ENCODE measurements at regions not wholly inside any gene's neighbourhood (a gene's known extent, or its start where the extent isn't known, plus 50 kb on each side); places are given as distances from the start of the nearest gene placed in this dataset.

DNA sequence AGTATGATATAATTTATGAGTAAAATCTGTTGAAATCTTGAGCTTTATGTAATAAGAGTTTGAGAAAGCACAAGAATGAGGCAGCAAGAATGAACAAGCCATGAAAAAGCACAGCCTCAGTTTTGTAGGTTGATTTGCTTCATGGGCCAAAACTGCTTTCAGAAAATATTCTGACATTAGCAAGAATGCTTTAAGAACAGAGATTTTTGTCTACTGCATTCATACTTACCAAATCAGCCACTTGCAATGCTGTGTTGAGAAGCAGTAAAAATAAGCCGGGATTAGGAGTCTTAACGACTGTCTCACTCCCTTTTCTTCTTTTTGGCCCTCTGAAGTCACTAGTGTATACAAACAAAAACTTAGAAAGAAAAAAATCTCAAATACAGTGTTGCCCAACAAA is 114.5 kb downstream of the POSTN start:
- no peaks in the 10 kb centered on the region for H3K79me2 ChIP-seq (ENCODE audit: control insufficient read depth, insufficient read depth, low read length)
- no peaks in the 10 kb centered on the region for H3K27me3 ChIP-seq (ENCODE audit: control insufficient read depth, insufficient read depth, low read length)
- no peak overlapping the region for H3K9ac ChIP-seq (ENCODE audit: insufficient read depth, low read length)
- H2AFZ ChIP-seq (ENCODE audit: low read length), result peak overlapping the region; percentile 12
- no peak overlapping the region for H3K27ac ChIP-seq (ENCODE audit: insufficient read depth, low read length)
- H3K4me2 ChIP-seq (ENCODE audit: extremely low read depth, insufficient read depth, low read length), result no peak overlapping the region
- no peaks in the 10 kb centered on the region for H3K4me1 ChIP-seq (ENCODE audit: control insufficient read depth, extremely low read depth, insufficient read depth, low read length)
- no peaks in the 10 kb centered on the region for H3K36me3 ChIP-seq (ENCODE audit: control insufficient read depth, insufficient read depth, low read length)
- H3K9me3 ChIP-seq (ENCODE audit: control insufficient read depth, insufficient read depth, low read depth, low read length), result no peaks in the 10 kb centered on the region
- no peak for TF ChIP-seq EZH2 (IDR thresholded peaks at IDR 0.05; ENCODE audit: low read length, missing control alignments)
- TF ChIP-seq, protein P1, sequence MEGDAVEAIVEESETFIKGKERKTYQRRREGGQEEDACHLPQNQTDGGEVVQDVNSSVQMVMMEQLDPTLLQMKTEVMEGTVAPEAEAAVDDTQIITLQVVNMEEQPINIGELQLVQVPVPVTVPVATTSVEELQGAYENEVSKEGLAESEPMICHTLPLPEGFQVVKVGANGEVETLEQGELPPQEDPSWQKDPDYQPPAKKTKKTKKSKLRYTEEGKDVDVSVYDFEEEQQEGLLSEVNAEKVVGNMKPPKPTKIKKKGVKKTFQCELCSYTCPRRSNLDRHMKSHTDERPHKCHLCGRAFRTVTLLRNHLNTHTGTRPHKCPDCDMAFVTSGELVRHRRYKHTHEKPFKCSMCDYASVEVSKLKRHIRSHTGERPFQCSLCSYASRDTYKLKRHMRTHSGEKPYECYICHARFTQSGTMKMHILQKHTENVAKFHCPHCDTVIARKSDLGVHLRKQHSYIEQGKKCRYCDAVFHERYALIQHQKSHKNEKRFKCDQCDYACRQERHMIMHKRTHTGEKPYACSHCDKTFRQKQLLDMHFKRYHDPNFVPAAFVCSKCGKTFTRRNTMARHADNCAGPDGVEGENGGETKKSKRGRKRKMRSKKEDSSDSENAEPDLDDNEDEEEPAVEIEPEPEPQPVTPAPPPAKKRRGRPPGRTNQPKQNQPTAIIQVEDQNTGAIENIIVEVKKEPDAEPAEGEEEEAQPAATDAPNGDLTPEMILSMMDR (conservative IDR thresholded peaks at IDR 0.05 in 1 of 2, IDR thresholded peaks at IDR 0.05 in 1 of 2; ENCODE audit: low read depth in 1 of 2, low read length in 2 of 2), result no peak
- no peak for DNase-seq (ENCODE audit: low read depth in 2 of 2)
- H3K4me3 ChIP-seq (replicated peaks in 1 of 4; ENCODE audit: control extremely low read depth in 1 of 4, insufficient read depth in 1 of 4, low read depth in 3 of 4, low read length in 4 of 4), result no peak overlapping the region
- no peaks in the 10 kb centered on the region for H4K20me1 ChIP-seq (ENCODE audit: control insufficient read depth, extremely low read depth, insufficient read depth, low read length)

DNA sequence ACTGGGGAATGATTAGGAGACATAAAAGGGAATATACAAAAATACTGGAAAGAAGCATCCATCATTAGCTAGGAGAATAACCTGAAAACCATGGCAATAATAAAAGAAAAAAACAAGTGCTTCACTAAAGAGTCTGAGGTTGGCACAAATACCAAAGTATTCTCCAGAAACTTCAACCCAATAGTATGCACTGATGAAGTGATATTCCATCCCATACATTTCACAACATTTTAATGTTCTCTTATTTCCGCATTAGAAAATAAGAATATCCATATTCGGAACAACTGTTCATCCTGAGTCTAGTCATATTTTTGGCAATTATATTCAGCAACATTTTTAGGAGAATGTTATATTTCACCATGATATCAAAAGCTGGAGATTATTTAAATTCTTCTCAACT is 116.2 kb downstream of the POSTN start:
- no peaks in the 10 kb centered on the region for H3K9me3 ChIP-seq (ENCODE audit: control insufficient read depth, insufficient read depth, low read depth, low read length)
- H3K4me3 ChIP-seq (replicated peaks in 1 of 4; ENCODE audit: control extremely low read depth in 1 of 4, insufficient read depth in 1 of 4, low read depth in 3 of 4, low read length in 4 of 4), result no peak overlapping the region
- no peak overlapping the region for H2AFZ ChIP-seq (ENCODE audit: low read length)
- no peaks in the 10 kb centered on the region for H3K27me3 ChIP-seq (ENCODE audit: control insufficient read depth, insufficient read depth, low read length)
- H3K36me3 ChIP-seq (ENCODE audit: control insufficient read depth, insufficient read depth, low read length), result no peaks in the 10 kb centered on the region
- H3K27ac ChIP-seq (ENCODE audit: insufficient read depth, low read length), result no peak overlapping the region
- H3K79me2 ChIP-seq (ENCODE audit: control insufficient read depth, insufficient read depth, low read length), result no peaks in the 10 kb centered on the region
- TF ChIP-seq, protein P1 (conservative IDR thresholded peaks at IDR 0.05 in 1 of 2, IDR thresholded peaks at IDR 0.05 in 1 of 2; ENCODE audit: low read depth in 1 of 2, low read length in 2 of 2), result no peak
- no peak for TF ChIP-seq EZH2 (IDR thresholded peaks at IDR 0.05; ENCODE audit: low read length, missing control alignments)
- no peak overlapping the region for H3K4me2 ChIP-seq (ENCODE audit: extremely low read depth, insufficient read depth, low read length)
- H3K9ac ChIP-seq (ENCODE audit: insufficient read depth, low read length), result no peak overlapping the region
- no peak for DNase-seq (ENCODE audit: low read depth in 2 of 2)
- no peaks in the 10 kb centered on the region for H4K20me1 ChIP-seq (ENCODE audit: control insufficient read depth, extremely low read depth, insufficient read depth, low read length)
- no peaks in the 10 kb centered on the region for H3K4me1 ChIP-seq (ENCODE audit: control insufficient read depth, extremely low read depth, insufficient read depth, low read length)

DNA sequence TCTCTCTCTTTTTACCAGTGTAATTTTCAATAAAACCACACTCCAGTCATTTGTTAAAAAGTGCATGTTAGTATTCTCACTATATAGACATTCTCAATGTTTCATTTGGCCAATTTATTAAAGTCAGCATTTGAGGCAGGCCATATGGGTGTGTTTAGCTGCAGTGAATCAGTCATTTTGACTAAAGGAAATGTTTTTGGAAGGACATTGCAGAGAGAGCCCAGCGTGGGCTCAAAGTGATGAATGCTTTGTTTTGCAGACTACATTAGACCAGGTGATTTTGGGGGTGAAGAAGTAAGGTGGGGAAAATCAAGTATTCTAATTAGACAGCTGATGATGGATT is 116.7 kb downstream of the POSTN start:
- Histone ChIP-seq H3K27ac (ENCODE audit: insufficient read depth, low read length) (no peak overlapping the region), H3K4me2 (ENCODE audit: extremely low read depth, insufficient read depth, low read length) (no peak overlapping the region), H3K9ac (ENCODE audit: insufficient read depth, low read length) (no peak overlapping the region), H3K79me2 (ENCODE audit: control insufficient read depth, insufficient read depth, low read length) (no peaks in the 10 kb centered on the region), H3K36me3 (ENCODE audit: control insufficient read depth, insufficient read depth, low read length) (no peaks in the 10 kb centered on the region), H3K4me1 (ENCODE audit: control insufficient read depth, extremely low read depth, insufficient read depth, low read length) (peaks cover 1% of the 10 kb centered on the region), H3K4me3 (replicated peaks in 1 of 4; ENCODE audit: control extremely low read depth in 1 of 4, insufficient read depth in 1 of 4, low read depth in 3 of 4, low read length in 4 of 4) (no peak overlapping the region), H3K27me3 (ENCODE audit: control insufficient read depth, insufficient read depth, low read length) (no peaks in the 10 kb centered on the region), H2AFZ (ENCODE audit: low read length) (no peak overlapping the region), H4K20me1 (ENCODE audit: control insufficient read depth, extremely low read depth, insufficient read depth, low read length) (no peaks in the 10 kb centered on the region), H3K9me3 (ENCODE audit: control insufficient read depth, insufficient read depth, low read depth, low read length) (no peaks in the 10 kb centered on the region)
- TF ChIP-seq EZH2 (IDR thresholded peaks at IDR 0.05; ENCODE audit: low read length, missing control alignments), result no peak
- TF ChIP-seq, protein P1 (conservative IDR thresholded peaks at IDR 0.05 in 1 of 2, IDR thresholded peaks at IDR 0.05 in 1 of 2; ENCODE audit: low read depth in 1 of 2, low read length in 2 of 2), result no peak
- DNase-seq (ENCODE audit: low read depth in 2 of 2), result no peak

All from fibroblast of lung (primary cell).